Kidney epithelial cell (primary cell): ENCODE measurements at regions not wholly inside any gene's neighbourhood (a gene's known extent, or its start where the extent isn't known, plus 50 kb on each side); places are given as distances from the start of the nearest gene placed in this dataset.

Source experiments
- DNase-seq: peaks from one replicate; pipeline ENCODE4 v3.0.0-alpha.2; 2010; ENCODE audit warnings: low read depth
- H3K27me3 ChIP-seq: 2 replicates; pipeline ENCODE4 v1.6.0; 2011; ENCODE audit warnings: low read length; ENCODE audit not compliant: control insufficient read depth, insufficient read depth
- H3K36me3 ChIP-seq: 2 replicates; pipeline ENCODE4 v1.5.1; 2011; ENCODE audit warnings: low read length; ENCODE audit not compliant: control insufficient read depth, insufficient read depth
- H3K4me3 ChIP-seq: 2 replicates; pipeline ENCODE4 v1.5.1; 2011; ENCODE audit warnings: low read depth, mild to moderate bottlenecking, control low read depth, low read length
- TF ChIP-seq, protein P1 (sequence below): IDR thresholded peaks from 2 replicates; pipeline ENCODE4 v1.5.1; 2011; ENCODE audit warnings: mild to moderate bottlenecking, moderate library complexity, low read length, control low read depth, inconsistent platforms; ENCODE audit not compliant: insufficient read depth, poor library complexity, severe bottlenecking

- Histone ChIP-seq H3K27me3 (no peaks in the 10 kb centered on the region), H3K36me3 (no peaks in the 10 kb centered on the region), H3K4me3 (no peak overlapping the region)
- TF ChIP-seq, protein P1, sequence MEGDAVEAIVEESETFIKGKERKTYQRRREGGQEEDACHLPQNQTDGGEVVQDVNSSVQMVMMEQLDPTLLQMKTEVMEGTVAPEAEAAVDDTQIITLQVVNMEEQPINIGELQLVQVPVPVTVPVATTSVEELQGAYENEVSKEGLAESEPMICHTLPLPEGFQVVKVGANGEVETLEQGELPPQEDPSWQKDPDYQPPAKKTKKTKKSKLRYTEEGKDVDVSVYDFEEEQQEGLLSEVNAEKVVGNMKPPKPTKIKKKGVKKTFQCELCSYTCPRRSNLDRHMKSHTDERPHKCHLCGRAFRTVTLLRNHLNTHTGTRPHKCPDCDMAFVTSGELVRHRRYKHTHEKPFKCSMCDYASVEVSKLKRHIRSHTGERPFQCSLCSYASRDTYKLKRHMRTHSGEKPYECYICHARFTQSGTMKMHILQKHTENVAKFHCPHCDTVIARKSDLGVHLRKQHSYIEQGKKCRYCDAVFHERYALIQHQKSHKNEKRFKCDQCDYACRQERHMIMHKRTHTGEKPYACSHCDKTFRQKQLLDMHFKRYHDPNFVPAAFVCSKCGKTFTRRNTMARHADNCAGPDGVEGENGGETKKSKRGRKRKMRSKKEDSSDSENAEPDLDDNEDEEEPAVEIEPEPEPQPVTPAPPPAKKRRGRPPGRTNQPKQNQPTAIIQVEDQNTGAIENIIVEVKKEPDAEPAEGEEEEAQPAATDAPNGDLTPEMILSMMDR: no peak
- no peak for DNase-seq
Measured at GRCh38 chr5:112004867-112005622, 248.1 kb upstream of the NREP start.

- Histone ChIP-seq H3K4me3 (no peak overlapping the region), H3K27me3 (no peaks in the 10 kb centered on the region), H3K36me3 (no peaks in the 10 kb centered on the region)
- no peak for DNase-seq
- TF ChIP-seq, protein P1: no peak
Measured at GRCh38 chr5:112002376-112002775, 245.4 kb upstream of the NREP start.

- Histone ChIP-seq H3K27me3 (no peaks in the 10 kb centered on the region), H3K36me3 (no peaks in the 10 kb centered on the region), H3K4me3 (no peak overlapping the region)
- TF ChIP-seq, protein P1: no peak
- DNase-seq: no peak
Measured at GRCh38 chr5:111999286-111999685, 242.3 kb upstream of the NREP start.

DNA sequence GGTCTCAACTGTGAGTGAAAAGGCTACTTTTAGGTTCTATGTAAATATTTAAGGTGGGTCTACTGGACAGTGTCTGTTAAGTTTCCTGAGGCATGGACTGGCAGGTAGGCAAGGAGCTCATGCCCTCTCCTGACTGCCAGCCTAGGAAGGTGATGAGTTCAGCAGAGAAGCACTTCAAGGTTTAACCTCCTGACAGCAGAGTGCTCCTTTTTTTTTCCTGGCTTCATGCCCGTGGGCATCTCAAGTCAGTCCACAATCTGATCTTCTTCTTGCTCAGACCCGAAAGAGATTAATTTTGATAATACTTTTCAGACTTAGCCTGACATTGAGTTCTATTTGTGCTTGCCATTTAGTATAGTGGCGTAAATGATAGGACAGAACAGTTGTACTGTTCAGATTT, 241.9 kb upstream of the NREP start:
- no peak for DNase-seq

GRCh38 chr5:111997711-111998110, 240.7 kb upstream of the NREP start:
- TF ChIP-seq, protein P1: no peak
- no peak overlapping the region for H3K4me3 ChIP-seq
- DNase-seq: peak; percentile 94
- H3K36me3 ChIP-seq: no peaks in the 10 kb centered on the region
- H3K27me3 ChIP-seq: no peaks in the 10 kb centered on the region

More for the DNA sequence above, 241.9 kb upstream of the NREP start:
- H3K4me3 ChIP-seq: no peak overlapping the region
- no peaks in the 10 kb centered on the region for H3K36me3 ChIP-seq
- TF ChIP-seq, protein P1: no peak
- no peaks in the 10 kb centered on the region for H3K27me3 ChIP-seq

- no peak overlapping the region for H3K4me3 ChIP-seq
- no peaks in the 10 kb centered on the region for H3K27me3 ChIP-seq
- no peaks in the 10 kb centered on the region for H3K36me3 ChIP-seq
- TF ChIP-seq, protein P1: no peak
- no peak for DNase-seq
Measured at GRCh38 chr5:111997308-111997707, 240.3 kb upstream of the NREP start.
